Heart left ventricle (tissue), 13 donors: ENCODE measurements at regions not wholly inside any gene's neighbourhood (a gene's known extent, or its start where the extent isn't known, plus 50 kb on each side); places are given as distances from the start of the nearest gene placed in this dataset.

Experiments used
- POLR2A ChIP-seq, 2 donors: fragments of 450-650 bp; IDR thresholded peaks; one replicate each; pipeline ENCODE4 v1.6.1; 2017; ENCODE audit warnings: antibody characterized with exemption in 2 of 2, mild to moderate bottlenecking in 2 of 2, moderate library complexity in 2 of 2
- TF ChIP-seq, protein P1 (sequence below), 12 donors: fragments of 200-600 bp; sonication (generic) in 4 of 12; IDR thresholded peaks; one replicate each; pipeline versions ENCODE4 v1.5.0 to v1.8.0; 2018 to 2022; ENCODE audit warnings: antibody characterized with exemption in 12 of 12, mild to moderate bottlenecking in 5 of 12
- donor health status: ischemic (EF 13 %, LVEDD 7.1; RV severe dilation, severe dysfunction).
- donor health status: DM: no; HTN: yes; CAD: no.
- donor health status: DM: no; HTN: no; CAD: no.
- donor health status: ischemic (EF 25% LVEDD 6.9; RV normal size, moderate dysfunction).
- donor health status: ischemic (EF 25% LVEDD 5.7; RV mildly dilated, moderate dysfunction).
- donor health status: ischemic (EF 35%, LVEDD 5.7; RV mildly dilated, moderate dysfunction).
- donor health status: nonischemic (EF 11% LVEDD 7.7; RV severe dilation, severe dysfunction).
- donor health status: DM: yes; HTN: yes; CAD: no.
- donor health status: PGD.
- donor health status: ischemic (EF 29% LVEDD 5.4; RV normal size, mild dysfunction).
- donor health status: nonischemic (EF 23%, LVEDD 6.1; RV moderate dilation, normal function).

- TF ChIP-seq, protein P1, sequence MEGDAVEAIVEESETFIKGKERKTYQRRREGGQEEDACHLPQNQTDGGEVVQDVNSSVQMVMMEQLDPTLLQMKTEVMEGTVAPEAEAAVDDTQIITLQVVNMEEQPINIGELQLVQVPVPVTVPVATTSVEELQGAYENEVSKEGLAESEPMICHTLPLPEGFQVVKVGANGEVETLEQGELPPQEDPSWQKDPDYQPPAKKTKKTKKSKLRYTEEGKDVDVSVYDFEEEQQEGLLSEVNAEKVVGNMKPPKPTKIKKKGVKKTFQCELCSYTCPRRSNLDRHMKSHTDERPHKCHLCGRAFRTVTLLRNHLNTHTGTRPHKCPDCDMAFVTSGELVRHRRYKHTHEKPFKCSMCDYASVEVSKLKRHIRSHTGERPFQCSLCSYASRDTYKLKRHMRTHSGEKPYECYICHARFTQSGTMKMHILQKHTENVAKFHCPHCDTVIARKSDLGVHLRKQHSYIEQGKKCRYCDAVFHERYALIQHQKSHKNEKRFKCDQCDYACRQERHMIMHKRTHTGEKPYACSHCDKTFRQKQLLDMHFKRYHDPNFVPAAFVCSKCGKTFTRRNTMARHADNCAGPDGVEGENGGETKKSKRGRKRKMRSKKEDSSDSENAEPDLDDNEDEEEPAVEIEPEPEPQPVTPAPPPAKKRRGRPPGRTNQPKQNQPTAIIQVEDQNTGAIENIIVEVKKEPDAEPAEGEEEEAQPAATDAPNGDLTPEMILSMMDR (IDR thresholded peaks at IDR 0.05), result peak in 1 of 12 donors; percentile 14
- TF ChIP-seq POLR2A (IDR thresholded peaks at IDR 0.05), result no peak
These were observed 139.7 kb upstream of the ERRFI1 start for GRCh38 chr1:8165595-8166360.
